ENCODE measurements at regions not wholly inside any gene's neighbourhood (a gene's known extent, or its start where the extent isn't known, plus 50 kb on each side); places are given as distances from the start of the nearest gene placed in this dataset.

GRCh38 chr4:187204389-187204918, 480.8 kb upstream of the FAT1 start:
- Histone ChIP-seq H3K4me2 (ENCODE audit: insufficient read depth in 1 of 2, low read depth in 2 of 2, low read length in 2 of 2) (no peak overlapping the region), H3K27me3 (replicated peaks in 1 of 4; ENCODE audit: control insufficient read depth in 3 of 4, extremely low read depth in 1 of 4, insufficient read depth in 3 of 4, low read length in 3 of 4) (peaks cover 0 to 1% (median 0%) of the 10 kb centered on the region in 4 experiments; a peak in 1 of 7 replicates), H2BK15ac (ENCODE audit: low read length) (no peak overlapping the region), H4K5ac (ENCODE audit: insufficient read length, low read depth, low read length) (no peak overlapping the region), H2AK5ac (ENCODE audit: low read depth, low read length) (no peak overlapping the region), H4K91ac (replicated peaks; ENCODE audit: insufficient read length, low read length) (no peak overlapping the region), H3K79me2 (ENCODE audit: control insufficient read depth in 1 of 2, insufficient read depth in 2 of 2, low read length in 2 of 2) (no peaks in the 10 kb centered on the region), H3K36me3 (ENCODE audit: control insufficient read depth in 2 of 4, insufficient read depth in 4 of 4, low read length in 3 of 4) (no peaks in the 10 kb centered on the region), H2BK20ac (ENCODE audit: low read length) (no peak overlapping the region), H3K23ac (ENCODE audit: insufficient read length) (no peak overlapping the region), H3K9ac (replicated peaks in 1 of 4; ENCODE audit: extremely low read depth in 1 of 4, low read depth in 3 of 4, low read length in 3 of 4) (no peak overlapping the region), H2BK12ac (ENCODE audit: low read depth, low read length) (no peak overlapping the region), H2BK5ac (ENCODE audit: low read depth, low read length) (no peak overlapping the region), H2BK120ac (replicated peaks; ENCODE audit: low read depth, low read length) (no peak overlapping the region), H3K18ac (ENCODE audit: extremely low read depth, low read length) (no peak overlapping the region), H3K4me3 (ENCODE audit: extremely low read depth in 1 of 4, insufficient read depth in 2 of 4, low read depth in 3 of 4, low read length in 4 of 4) (no peak overlapping the region), H4K8ac (ENCODE audit: extremely low read depth, insufficient read depth, low read length) (no peak overlapping the region), H3K27ac (ENCODE audit: low read depth, low read length) (no peak overlapping the region), H3K4ac (replicated peaks; ENCODE audit: insufficient read length, low read depth, low read length) (no peak overlapping the region), H2AFZ (ENCODE audit: low read length) (no peak overlapping the region), H4K20me1 (replicated peaks in 1 of 2; ENCODE audit: control insufficient read depth in 1 of 2, insufficient read depth in 2 of 2, low read length in 2 of 2) (no peaks in the 10 kb centered on the region), H3K56ac (replicated peaks; ENCODE audit: insufficient read length, low read depth, low read length) (no peak overlapping the region), H3K23me2 (ENCODE audit: low read depth, low read length) (no peaks in the 10 kb centered on the region), H3K9me3 (ENCODE audit: insufficient read depth in 2 of 2, low read depth in 1 of 2, low read length in 1 of 2) (no peaks in the 10 kb centered on the region; a peak in 1 of 4 replicates), H3K79me1 (ENCODE audit: low read depth, low read length) (no peaks in the 10 kb centered on the region), H3K4me1 (replicated peaks in 1 of 4; ENCODE audit: control insufficient read depth in 3 of 4, insufficient read depth in 4 of 4, low read length in 3 of 4) (no peaks in the 10 kb centered on the region), H3K14ac (ENCODE audit: insufficient read length) (no peak overlapping the region)
- DNase-seq (ENCODE audit: low read depth in 1 of 2, low spot score in 2 of 2) (no peak), FAIRE-seq (no peak)
- 90% methylated on average over 5 of the region's 5 CpGs; no CpG with 5 or more reads in 1 of the 2 experiments for WGBS, 2 experiments (ENCODE audit: extremely low coverage in 1 of 2, insufficient coverage in 1 of 2, insufficient read length in 1 of 2, insufficient replicate concordance in 2 of 2, low coverage in 1 of 2, low lambda C conversion rate in 2 of 2, missing lambda C conversion rate in 1 of 2)
- CTCF ChIA-PET (ENCODE audit: partially characterized antibody) = interaction anchor here (0.7 to 0.8 kb wide), 2 partner anchors 313 to 1132 kb away, joined by 3 read pairs; no protein-coding TSS in a partner anchor
- POLR2A ChIA-PET (ENCODE audit: partially characterized antibody) = no interaction called here
- TF ChIP-seq, protein P1, sequence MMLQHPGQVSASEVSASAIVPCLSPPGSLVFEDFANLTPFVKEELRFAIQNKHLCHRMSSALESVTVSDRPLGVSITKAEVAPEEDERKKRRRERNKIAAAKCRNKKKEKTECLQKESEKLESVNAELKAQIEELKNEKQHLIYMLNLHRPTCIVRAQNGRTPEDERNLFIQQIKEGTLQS (IDR thresholded peaks at IDR 0.05; ENCODE audit: insufficient read depth, low read depth, low read length) = no peak

All from H1 (cell line).